Large intestine (tissue), 3 donors: ENCODE measurements at regions not wholly inside any gene's neighbourhood (a gene's known extent, or its start where the extent isn't known, plus 50 kb on each side); places are given as distances from the start of the nearest gene placed in this dataset.

Experiments used
- DNase-seq, 2 donors: peaks; one replicate each; pipeline versions ENCODE4 v3.0.0 to v3.0.0-alpha.2; 2013
- H3K27ac ChIP-seq: one replicate; pipeline ENCODE4 v1.5.1; 2013; ENCODE audit warnings: low read length
- H3K27me3 ChIP-seq: 2 replicates; pipeline ENCODE4 v1.6.1; 2013; ENCODE audit warnings: low read length; ENCODE audit not compliant: control insufficient read depth, insufficient read depth
- H3K36me3 ChIP-seq: 2 replicates; pipeline ENCODE4 v1.6.1; 2013; ENCODE audit warnings: low read length; ENCODE audit not compliant: control insufficient read depth, insufficient read depth
- H3K4me1 ChIP-seq: one replicate; pipeline ENCODE4 v1.6.1; 2013; ENCODE audit warnings: low read length; ENCODE audit not compliant: control insufficient read depth, insufficient read depth
- H3K4me3 ChIP-seq: one replicate; pipeline ENCODE4 v1.5.1; 2013; ENCODE audit warnings: low read length
- H3K9me3 ChIP-seq: one replicate; pipeline ENCODE4 v1.6.1; 2013; ENCODE audit warnings: mild to moderate bottlenecking, low read depth, low read length, moderate library complexity; ENCODE audit not compliant: control insufficient read depth
- WGBS: methylation state at CpG from one replicate; pipeline ENCODE4 v1.1.5; 2013; ENCODE audit warnings: low lambda C conversion rate; ENCODE audit not compliant: insufficient coverage; 5-methylcytosine and 5-hydroxymethylcytosine counted together

- DNase-seq, result no peak
- no peaks in the 10 kb centered on the region for H3K27me3 ChIP-seq
- no peaks in the 10 kb centered on the region for H3K4me1 ChIP-seq
- no peaks in the 10 kb centered on the region for H3K36me3 ChIP-seq
- 68% methylated on average over 3 of the region's 4 CpGs for WGBS
- no peaks in the 10 kb centered on the region for H3K9me3 ChIP-seq
- no peak overlapping the region for H3K27ac ChIP-seq
- H3K4me3 ChIP-seq, result no peak overlapping the region
Observed at GRCh38 chr10:128298587-128298986, 172.4 kb upstream of the MKI67 start.

DNA sequence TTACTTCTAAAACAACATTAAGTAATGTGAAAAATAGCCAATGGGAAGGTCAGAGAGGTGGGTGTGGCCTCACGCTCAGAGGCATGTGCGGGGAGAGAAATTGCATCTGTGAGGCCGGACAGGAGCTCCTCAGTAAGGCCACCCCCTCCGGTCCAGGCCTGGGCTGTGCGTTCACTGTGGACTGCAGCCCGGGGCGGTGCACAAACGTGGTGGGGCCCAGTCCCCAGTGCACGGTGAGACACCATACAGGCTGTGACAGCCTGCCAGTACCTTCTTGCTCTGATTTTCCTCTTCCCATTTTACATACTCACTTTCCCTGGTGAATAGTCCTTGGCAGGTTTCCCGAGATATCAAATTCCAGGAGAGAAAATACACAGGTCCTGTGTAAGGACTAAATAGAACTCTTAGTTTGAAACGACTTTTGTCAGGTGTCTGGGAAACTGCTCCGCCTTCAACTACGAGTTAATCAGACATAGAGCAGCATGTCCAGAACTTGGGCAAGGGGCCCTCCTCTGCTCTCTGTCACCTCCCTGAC, 174.1 kb upstream of the MKI67 start:
- Histone ChIP-seq H3K27me3 (no peaks in the 10 kb centered on the region), H3K27ac (no peak overlapping the region), H3K4me3 (no peak overlapping the region), H3K9me3 (no peaks in the 10 kb centered on the region), H3K4me1 (no peaks in the 10 kb centered on the region), H3K36me3 (no peaks in the 10 kb centered on the region)
- no peak for DNase-seq
- WGBS, result no CpG with 5 or more reads among the region's 13 CpGs

- no peak for DNase-seq
Observed at GRCh38 chr10:128301051-128301450, 174.8 kb upstream of the MKI67 start.

GRCh38 chr10:128302808-128303207, 176.6 kb upstream of the MKI67 start:
- DNase-seq, result no peak
- WGBS, result no CpG with 5 or more reads among the region's 3 CpGs
- no peaks in the 10 kb centered on the region for H3K27me3 ChIP-seq
- H3K9me3 ChIP-seq, result no peaks in the 10 kb centered on the region
- no peak overlapping the region for H3K27ac ChIP-seq
- no peak overlapping the region for H3K4me3 ChIP-seq
- H3K4me1 ChIP-seq, result no peaks in the 10 kb centered on the region
- no peaks in the 10 kb centered on the region for H3K36me3 ChIP-seq

More at GRCh38 chr10:128301051-128301450, 174.8 kb upstream of the MKI67 start:
- Histone ChIP-seq H3K36me3 (no peaks in the 10 kb centered on the region), H3K4me1 (no peaks in the 10 kb centered on the region), H3K27ac (no peak overlapping the region), H3K27me3 (no peaks in the 10 kb centered on the region), H3K4me3 (no peak overlapping the region), H3K9me3 (no peaks in the 10 kb centered on the region)
- no CpG with 5 or more reads among the region's 5 CpGs for WGBS

DNA sequence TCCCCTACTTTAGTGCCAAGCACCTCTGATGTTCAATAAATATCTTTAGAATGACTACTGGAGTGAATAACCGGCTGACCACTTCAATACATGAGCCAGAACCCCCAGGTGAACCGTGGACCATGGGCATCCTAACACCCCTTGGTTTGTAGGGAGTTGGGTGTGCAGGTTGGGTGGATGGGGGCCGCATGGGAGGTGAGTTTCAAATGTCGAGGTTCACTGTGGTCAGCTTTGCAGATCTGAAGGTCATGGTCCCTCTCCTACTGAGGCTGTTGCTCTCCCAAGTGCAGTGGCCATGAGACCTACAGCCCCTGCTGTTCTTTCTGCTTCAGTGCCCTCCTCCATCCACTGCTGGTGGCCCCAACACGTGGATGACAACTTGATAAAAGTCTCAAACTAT, 178.0 kb upstream of the MKI67 start:
- Histone ChIP-seq H3K4me3 (no peak overlapping the region), H3K36me3 (no peaks in the 10 kb centered on the region), H3K27ac (no peak overlapping the region), H3K4me1 (no peaks in the 10 kb centered on the region), H3K9me3 (no peaks in the 10 kb centered on the region), H3K27me3 (no peaks in the 10 kb centered on the region)
- no CpG with 5 or more reads among the region's 5 CpGs for WGBS
- DNase-seq, result no peak

DNA sequence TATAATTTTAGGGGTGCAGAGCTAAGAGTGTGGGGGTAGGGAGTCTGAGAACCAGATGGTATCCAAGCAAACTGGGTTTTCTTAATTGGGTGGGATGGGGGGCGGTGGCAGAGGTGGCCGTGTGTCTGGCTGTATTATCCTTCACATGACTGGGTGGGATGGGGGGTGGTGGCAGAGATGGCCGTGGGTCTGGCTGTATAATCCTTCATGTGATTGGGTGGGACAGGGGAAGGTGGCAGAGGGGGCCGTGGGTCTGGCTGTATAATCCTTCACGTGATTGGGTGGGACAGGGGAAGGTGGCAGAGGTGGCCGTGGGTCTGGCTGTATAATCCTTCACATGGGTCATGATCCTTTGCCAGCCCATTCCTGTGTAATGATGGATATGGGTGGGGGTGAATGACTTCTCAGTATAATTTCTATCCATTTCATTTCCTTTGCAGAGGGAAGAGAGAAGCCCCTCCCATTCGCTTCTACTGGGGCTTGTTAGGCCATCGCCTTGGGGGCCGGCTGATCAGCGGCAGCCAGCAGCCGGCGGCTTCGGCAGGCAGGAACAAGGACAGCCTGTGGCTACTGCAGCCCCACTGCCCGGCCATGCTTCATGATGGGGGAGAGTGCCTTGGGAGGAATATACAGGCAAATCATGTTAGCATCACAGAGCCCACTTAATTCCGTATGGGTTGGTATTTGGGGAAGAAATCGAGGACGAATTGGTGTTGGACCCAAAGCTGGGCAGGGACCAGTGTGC, 179.6 kb upstream of the MKI67 start:
- H3K9me3 ChIP-seq, result no peaks in the 10 kb centered on the region
- no CpG with 5 or more reads among the region's 17 CpGs for WGBS
- H3K4me3 ChIP-seq, result no peak overlapping the region
- no peak for DNase-seq
- no peak overlapping the region for H3K27ac ChIP-seq
- no peaks in the 10 kb centered on the region for H3K27me3 ChIP-seq
- H3K36me3 ChIP-seq, result no peaks in the 10 kb centered on the region
- no peaks in the 10 kb centered on the region for H3K4me1 ChIP-seq

- no peaks in the 10 kb centered on the region for H3K36me3 ChIP-seq
- no peaks in the 10 kb centered on the region for H3K4me1 ChIP-seq
- no peaks in the 10 kb centered on the region for H3K27me3 ChIP-seq
- no peak overlapping the region for H3K27ac ChIP-seq
- H3K9me3 ChIP-seq, result no peaks in the 10 kb centered on the region
- DNase-seq, result no peak
- no peak overlapping the region for H3K4me3 ChIP-seq
- WGBS, result no CpG with 5 or more reads among the region's 6 CpGs
Observed at GRCh38 chr10:128306535-128306934, 180.3 kb upstream of the MKI67 start.

DNA sequence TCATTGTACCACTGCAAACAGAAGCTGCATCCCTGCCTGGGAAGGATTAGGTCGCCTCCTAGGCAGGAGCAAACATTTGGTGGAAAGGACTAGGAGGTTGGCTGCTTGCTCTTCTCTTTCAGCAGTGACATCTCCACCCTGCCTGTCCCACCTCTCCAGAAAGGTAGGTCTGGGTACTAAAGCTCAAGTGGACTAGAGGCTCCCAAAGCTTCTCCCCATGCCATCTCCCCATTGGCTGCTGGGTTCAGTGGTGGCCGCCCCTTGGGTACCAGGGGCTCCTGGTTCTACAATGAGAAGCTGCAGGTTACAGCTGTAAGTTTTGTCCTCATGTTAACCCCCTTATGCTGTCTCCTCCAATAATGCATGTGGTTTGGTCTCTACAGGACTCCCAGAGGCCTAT, 180.7 kb upstream of the MKI67 start:
- no peaks in the 10 kb centered on the region for H3K27me3 ChIP-seq
- no peak overlapping the region for H3K27ac ChIP-seq
- H3K4me1 ChIP-seq, result no peaks in the 10 kb centered on the region
- WGBS, result no CpG with 5 or more reads among the region's 2 CpGs
- H3K36me3 ChIP-seq, result no peaks in the 10 kb centered on the region
- H3K9me3 ChIP-seq, result no peaks in the 10 kb centered on the region
- no peak for DNase-seq
- H3K4me3 ChIP-seq, result no peak overlapping the region

DNA sequence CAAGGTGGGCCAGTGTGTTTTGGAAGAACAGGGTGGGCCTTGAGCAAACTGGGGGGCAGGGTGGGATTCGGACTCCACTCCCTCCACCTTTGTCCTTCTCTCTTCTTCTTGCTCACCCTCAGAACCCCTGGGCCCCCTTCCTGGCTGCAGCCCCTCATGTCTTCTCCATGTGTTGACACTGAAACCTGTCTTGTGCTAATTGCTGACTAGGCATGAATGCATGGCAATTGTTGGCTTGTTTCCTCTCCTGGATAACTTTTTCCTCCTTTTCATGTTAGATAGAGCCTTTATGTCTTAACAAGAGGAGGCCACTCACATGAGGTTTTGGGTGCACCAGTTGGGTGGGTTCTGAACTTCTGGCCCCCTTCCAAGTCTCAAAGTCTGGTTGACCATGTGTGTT, 181.6 kb upstream of the MKI67 start:
- no peaks in the 10 kb centered on the region for H3K36me3 ChIP-seq
- H3K27me3 ChIP-seq, result no peaks in the 10 kb centered on the region
- H3K4me3 ChIP-seq, result no peak overlapping the region
- H3K4me1 ChIP-seq, result no peaks in the 10 kb centered on the region
- H3K9me3 ChIP-seq, result no peaks in the 10 kb centered on the region
- DNase-seq, result no peak
- WGBS, result no CpG with 5 or more reads among the region's 1 CpG
- no peak overlapping the region for H3K27ac ChIP-seq

- no CpG with 5 or more reads among the region's 9 CpGs for WGBS
- no peaks in the 10 kb centered on the region for H3K9me3 ChIP-seq
- H3K4me1 ChIP-seq, result no peaks in the 10 kb centered on the region
- H3K27me3 ChIP-seq, result no peaks in the 10 kb centered on the region
- no peaks in the 10 kb centered on the region for H3K36me3 ChIP-seq
- H3K4me3 ChIP-seq, result no peak overlapping the region
- no peak for DNase-seq
- no peak overlapping the region for H3K27ac ChIP-seq
Observed at GRCh38 chr10:128310971-128311658, 184.9 kb upstream of the MKI67 start.
